ENCODE measurements at regions not wholly inside any gene's neighbourhood (a gene's known extent, or its start where the extent isn't known, plus 50 kb on each side); places are given as distances from the start of the nearest gene placed in this dataset.

DNA sequence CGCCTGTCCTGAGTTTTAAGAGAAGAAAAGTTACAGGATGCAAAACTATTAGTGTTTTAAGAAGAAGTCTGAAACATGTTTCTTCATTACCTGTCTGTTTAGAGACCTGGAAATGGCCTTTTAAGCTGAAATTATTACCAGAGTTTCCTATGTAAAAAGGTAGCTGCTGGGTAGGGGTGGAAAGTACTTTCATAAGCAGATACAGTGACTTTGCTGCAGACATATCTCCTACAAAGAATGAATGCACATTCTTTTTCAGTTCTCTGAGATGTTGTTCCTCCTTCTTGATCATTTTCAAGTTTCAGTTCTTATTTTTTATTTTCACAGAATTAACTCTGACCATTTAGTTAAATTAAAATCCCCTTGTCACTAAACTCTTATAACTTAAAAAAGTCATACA, 1329.6 kb downstream of the KCNT2 start:
- no peaks in the 10 kb centered on the region for H3K27me3 ChIP-seq
- no peaks in the 10 kb centered on the region for H3K4me1 ChIP-seq
- no peak overlapping the region for H3K4me3 ChIP-seq (ENCODE audit: low read depth, low read length)
- TF ChIP-seq, protein P1, sequence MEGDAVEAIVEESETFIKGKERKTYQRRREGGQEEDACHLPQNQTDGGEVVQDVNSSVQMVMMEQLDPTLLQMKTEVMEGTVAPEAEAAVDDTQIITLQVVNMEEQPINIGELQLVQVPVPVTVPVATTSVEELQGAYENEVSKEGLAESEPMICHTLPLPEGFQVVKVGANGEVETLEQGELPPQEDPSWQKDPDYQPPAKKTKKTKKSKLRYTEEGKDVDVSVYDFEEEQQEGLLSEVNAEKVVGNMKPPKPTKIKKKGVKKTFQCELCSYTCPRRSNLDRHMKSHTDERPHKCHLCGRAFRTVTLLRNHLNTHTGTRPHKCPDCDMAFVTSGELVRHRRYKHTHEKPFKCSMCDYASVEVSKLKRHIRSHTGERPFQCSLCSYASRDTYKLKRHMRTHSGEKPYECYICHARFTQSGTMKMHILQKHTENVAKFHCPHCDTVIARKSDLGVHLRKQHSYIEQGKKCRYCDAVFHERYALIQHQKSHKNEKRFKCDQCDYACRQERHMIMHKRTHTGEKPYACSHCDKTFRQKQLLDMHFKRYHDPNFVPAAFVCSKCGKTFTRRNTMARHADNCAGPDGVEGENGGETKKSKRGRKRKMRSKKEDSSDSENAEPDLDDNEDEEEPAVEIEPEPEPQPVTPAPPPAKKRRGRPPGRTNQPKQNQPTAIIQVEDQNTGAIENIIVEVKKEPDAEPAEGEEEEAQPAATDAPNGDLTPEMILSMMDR (IDR thresholded peaks at IDR 0.05; ENCODE audit: low read depth, low read length): no peak
- DNase-seq: no peak
- no peaks in the 10 kb centered on the region for H3K36me3 ChIP-seq
- no peaks in the 10 kb centered on the region for H3K9me3 ChIP-seq

DNA sequence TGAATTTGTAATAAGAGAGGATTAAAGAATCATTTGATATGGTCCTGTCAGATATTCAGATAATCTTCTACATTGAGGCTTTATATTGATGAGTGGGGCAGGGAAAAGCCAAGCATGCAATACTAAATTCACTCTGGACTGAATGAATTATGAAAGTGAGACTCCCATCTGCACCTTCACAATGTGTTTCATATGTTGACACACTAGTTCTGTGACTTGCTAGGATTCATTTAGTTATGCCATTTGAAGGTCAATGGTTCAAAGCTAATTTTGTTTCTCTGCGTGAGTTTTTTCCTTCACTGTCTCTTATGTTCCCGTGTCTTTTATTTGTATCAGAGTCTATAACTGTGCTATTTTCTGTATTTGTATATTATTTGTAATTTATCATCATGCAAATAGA, 1332.5 kb downstream of the KCNT2 start:
- Histone ChIP-seq H3K4me1 (no peaks in the 10 kb centered on the region), H3K9me3 (no peaks in the 10 kb centered on the region), H3K4me3 (ENCODE audit: low read depth, low read length) (no peak overlapping the region), H3K27me3 (no peaks in the 10 kb centered on the region), H3K36me3 (no peaks in the 10 kb centered on the region)
- TF ChIP-seq, protein P1 (IDR thresholded peaks at IDR 0.05; ENCODE audit: low read depth, low read length): no peak
- DNase-seq: no peak

DNA sequence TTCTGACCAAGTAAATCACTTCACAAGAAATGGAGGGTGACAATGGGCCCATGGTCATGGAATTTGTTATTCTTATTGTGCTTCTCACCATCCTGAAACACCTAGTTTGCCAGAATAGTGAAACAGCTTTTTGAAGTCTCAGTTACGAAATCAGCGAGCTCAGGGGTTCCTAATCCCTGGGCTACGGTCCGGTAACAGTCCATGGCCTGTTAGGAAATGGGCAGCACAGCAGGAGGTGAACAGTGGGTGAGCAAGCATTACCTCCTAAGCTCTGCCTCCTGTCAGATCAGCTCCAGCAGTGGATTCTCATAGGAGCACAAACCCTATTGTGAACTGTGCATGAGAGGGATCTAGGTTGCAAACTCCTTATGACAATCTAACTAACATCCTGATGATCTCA, 1356.3 kb downstream of the KCNT2 start:
- H3K4me3 ChIP-seq (ENCODE audit: low read depth, low read length): no peak overlapping the region
- DNase-seq: no peak
- TF ChIP-seq, protein P1 (IDR thresholded peaks at IDR 0.05; ENCODE audit: low read depth, low read length): no peak
- peaks cover 3% of the 10 kb centered on the region; the same call in 1 of the 2 replicates for H3K4me1 ChIP-seq
- no peaks in the 10 kb centered on the region for H3K9me3 ChIP-seq
- no peaks in the 10 kb centered on the region for H3K36me3 ChIP-seq
- no peaks in the 10 kb centered on the region for H3K27me3 ChIP-seq

DNA sequence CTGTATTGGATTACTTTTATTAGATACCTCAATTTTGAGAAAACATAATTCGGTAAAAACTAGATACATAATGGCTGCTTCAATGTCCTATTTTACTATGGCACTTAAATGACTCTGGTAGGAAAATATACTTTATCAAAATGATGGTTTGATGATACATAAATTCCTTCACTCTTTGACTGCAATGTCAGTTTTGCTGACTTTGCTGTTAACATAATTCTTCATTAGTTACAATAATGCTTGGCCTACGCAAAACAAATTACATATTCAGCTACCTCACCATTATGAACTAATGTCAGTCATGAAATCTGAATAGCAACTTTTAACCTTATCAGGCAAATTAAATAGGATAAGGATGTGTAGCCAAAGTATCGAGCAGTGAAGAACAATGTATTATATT, 1364.7 kb downstream of the KCNT2 start:
- no peaks in the 10 kb centered on the region for H3K27me3 ChIP-seq
- DNase-seq: no peak
- no peaks in the 10 kb centered on the region; the same call in 1 of the 2 replicates for H3K4me1 ChIP-seq
- no peak overlapping the region for H3K4me3 ChIP-seq (ENCODE audit: low read depth, low read length)
- TF ChIP-seq, protein P1 (IDR thresholded peaks at IDR 0.05; ENCODE audit: low read depth, low read length): no peak
- H3K9me3 ChIP-seq: no peaks in the 10 kb centered on the region
- no peaks in the 10 kb centered on the region for H3K36me3 ChIP-seq

DNA sequence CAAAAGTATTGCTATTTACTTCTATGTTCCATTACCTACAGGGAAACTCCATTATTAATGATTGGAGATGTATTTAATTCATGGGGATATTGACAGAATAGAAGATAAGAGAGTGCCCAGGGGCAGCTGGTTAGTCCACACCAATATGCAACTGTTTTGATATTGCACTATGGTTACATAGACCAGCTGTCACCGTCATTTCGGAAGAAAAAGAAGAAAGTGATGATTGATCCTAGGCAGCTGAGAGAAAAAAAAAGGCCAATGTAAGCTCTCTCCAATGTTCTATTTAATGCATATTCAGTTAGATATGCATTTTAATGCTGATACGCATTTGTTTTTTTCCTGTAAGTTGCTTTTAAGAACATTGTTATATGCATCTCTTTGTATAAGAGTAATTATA, 1367.2 kb downstream of the KCNT2 start:
- no peak for DNase-seq
- Histone ChIP-seq H3K9me3 (no peaks in the 10 kb centered on the region), H3K36me3 (no peaks in the 10 kb centered on the region), H3K4me1 (no peaks in the 10 kb centered on the region; the same call in 1 of the 2 replicates), H3K4me3 (ENCODE audit: low read depth, low read length) (no peak overlapping the region), H3K27me3 (no peaks in the 10 kb centered on the region)
- TF ChIP-seq, protein P1 (IDR thresholded peaks at IDR 0.05; ENCODE audit: low read depth, low read length): no peak

DNA sequence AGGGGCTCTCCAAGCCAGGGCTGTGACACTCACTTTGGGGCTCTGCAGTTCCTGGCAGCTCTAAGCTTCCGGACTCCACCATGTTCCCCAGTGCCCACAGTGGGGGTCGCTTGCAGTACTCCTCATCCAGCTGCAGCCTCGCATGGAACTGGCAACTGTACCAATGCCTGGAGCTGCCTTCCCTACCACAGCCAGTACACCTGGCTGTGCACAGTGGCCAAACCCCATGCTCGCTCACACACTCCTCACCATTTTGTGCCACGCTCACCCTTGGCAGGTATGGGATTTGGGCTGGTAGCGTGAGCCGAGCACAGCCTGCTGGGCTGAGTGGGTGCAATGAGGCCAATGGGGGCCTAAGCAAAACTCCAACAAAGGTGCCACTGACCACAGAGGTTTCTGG, 1369.9 kb downstream of the KCNT2 start:
- H3K9me3 ChIP-seq: no peaks in the 10 kb centered on the region
- H3K36me3 ChIP-seq: no peaks in the 10 kb centered on the region
- H3K4me1 ChIP-seq: no peaks in the 10 kb centered on the region; the same call in 1 of the 2 replicates
- TF ChIP-seq, protein P1 (IDR thresholded peaks at IDR 0.05; ENCODE audit: low read depth, low read length): no peak
- no peak overlapping the region for H3K4me3 ChIP-seq (ENCODE audit: low read depth, low read length)
- H3K27me3 ChIP-seq: no peaks in the 10 kb centered on the region
- no peak for DNase-seq
